ENCODE measurements at regions not wholly inside any gene's neighbourhood (a gene's known extent, or its start where the extent isn't known, plus 50 kb on each side); places are given as distances from the start of the nearest gene placed in this dataset.
"Not testable (repeated sequence)": the region's sequence is repeated elsewhere in the genome, so short reads cannot be mapped to it uniquely, and the experiment has no call there.

- no peak for DNase-seq
- WGBS, 2 donors: 88 to 92% methylated on average over 1 of the region's 1 CpG
- no peaks in the 10 kb centered on the region for H3K9me3 ChIP-seq
- no peaks in the 10 kb centered on the region for H3K36me3 ChIP-seq
- peaks cover 0 to 18% of the 10 kb centered on the region in 2 donors for H3K4me1 ChIP-seq
- intact Hi-C loops (cut with DNase I): no loop called here
- H3K27ac ChIP-seq: no peak overlapping the region
- H3K27me3 ChIP-seq: no peaks in the 10 kb centered on the region
- TF ChIP-seq CTCF (IDR thresholded peaks at IDR 0.05) (no peak), POLR2A (IDR thresholded peaks at IDR 0.05) (no peak)
- H3K4me3 ChIP-seq (replicated peaks in 1 of 3): no peak overlapping the region
These were observed 106.2 kb upstream of the DPT start for GRCh38 chr1:168835176-168835575.

GRCh38 chr1:168835791-168836190, 106.8 kb upstream of the DPT start:
- Histone ChIP-seq H3K4me3 (replicated peaks in 1 of 3) (no peak overlapping the region), H3K27me3 (no peaks in the 10 kb centered on the region), H3K27ac (no peak overlapping the region), H3K36me3 (no peaks in the 10 kb centered on the region), H3K9me3 (no peaks in the 10 kb centered on the region), H3K4me1 (peaks cover 0 to 18% of the 10 kb centered on the region in 2 donors)
- intact Hi-C loops (cut with DNase I): no loop called here
- TF ChIP-seq CTCF (IDR thresholded peaks at IDR 0.05): no peak
- TF ChIP-seq POLR2A (IDR thresholded peaks at IDR 0.05): no peak
- DNase-seq: no peak
- WGBS, 2 donors: 93 to 95% methylated on average over 2 of the region's 2 CpGs

GRCh38 chr1:168836469-168836868, 107.5 kb upstream of the DPT start:
- 80 to 83% methylated on average over 3 of the region's 3 CpGs for WGBS, 2 donors
- DNase-seq: no peak
- no peaks in the 10 kb centered on the region for H3K27me3 ChIP-seq
- H3K36me3 ChIP-seq: no peaks in the 10 kb centered on the region
- no peaks in the 10 kb centered on the region for H3K9me3 ChIP-seq
- intact Hi-C loops (cut with DNase I): no loop called here
- TF ChIP-seq POLR2A (IDR thresholded peaks at IDR 0.05) (no peak), CTCF (IDR thresholded peaks at IDR 0.05) (no peak)
- H3K4me1 ChIP-seq: peaks cover 0 to 18% of the 10 kb centered on the region in 2 donors
- H3K27ac ChIP-seq: no peak overlapping the region
- no peak overlapping the region for H3K4me3 ChIP-seq (replicated peaks in 1 of 3)

- H3K36me3 ChIP-seq; H3K27me3 ChIP-seq; intact Hi-C loops (cut with DNase I); H3K4me3 ChIP-seq (replicated peaks in 1 of 3); DNase-seq; H3K9me3 ChIP-seq; H3K27ac ChIP-seq: not testable (repeated sequence)
- WGBS, 2 donors: 89 to 96% methylated on average over 18 to 26 of the region's 30 CpGs
- peaks cover 7 to 24% of the 10 kb centered on the region in 2 donors for H3K4me1 ChIP-seq
These were observed 108.2 kb upstream of the DPT start for GRCh38 chr1:168837230-168837629.

GRCh38 chr1:168842306-168842705, 113.3 kb upstream of the DPT start:
- 89 to 90% methylated on average over 1 of the region's 1 CpG for WGBS, 2 donors
- no peaks in the 10 kb centered on the region for H3K9me3 ChIP-seq
- no peak for TF ChIP-seq CTCF (IDR thresholded peaks at IDR 0.05)
- no peak for TF ChIP-seq POLR2A (IDR thresholded peaks at IDR 0.05)
- DNase-seq: no peak
- H3K36me3 ChIP-seq: no peaks in the 10 kb centered on the region
- no peaks in the 10 kb centered on the region for H3K27me3 ChIP-seq
- intact Hi-C loops (cut with DNase I): no loop called here
- no peak overlapping the region for H3K4me3 ChIP-seq (replicated peaks in 1 of 3)
- H3K4me1 ChIP-seq: peaks cover 45 to 47% of the 10 kb centered on the region in 2 donors
- peak overlapping the region; percentile 31 to 75 (median 36) for H3K27ac ChIP-seq

- DNase-seq: peak in 1 of 2 donors; percentile 27
- TF ChIP-seq POLR2A (IDR thresholded peaks at IDR 0.05): no peak
- TF ChIP-seq CTCF (IDR thresholded peaks at IDR 0.05): no peak
- Histone ChIP-seq H3K27ac (peak overlapping the region; percentile 31 to 75 (median 36)), H3K36me3 (no peaks in the 10 kb centered on the region), H3K27me3 (no peaks in the 10 kb centered on the region), H3K9me3 (no peaks in the 10 kb centered on the region), H3K4me3 (replicated peaks in 1 of 3) (no peak overlapping the region), H3K4me1 (peaks cover 51 to 53% of the 10 kb centered on the region in 2 donors)
- WGBS, 2 donors: 30 to 40% methylated on average over 2 of the region's 2 CpGs
- intact Hi-C loops (cut with DNase I): no loop called here
These were observed 113.9 kb upstream of the DPT start for GRCh38 chr1:168842916-168843315.
